GM23248 (cell line): ENCODE measurements at regions not wholly inside any gene's neighbourhood (a gene's known extent, or its start where the extent isn't known, plus 50 kb on each side); places are given as distances from the start of the nearest gene placed in this dataset.

ENCODE experiments used
- EZH2 ChIP-seq: fragments of 200-600 bp; sonication (generic); IDR thresholded peaks from 2 replicates; pipeline ENCODE4 v1.6.1; 2018; ENCODE audit warnings: antibody characterized with exemption, mild to moderate bottlenecking; ENCODE audit not compliant: insufficient read depth, poor library complexity, severe bottlenecking
- EZH2phosphoT487 ChIP-seq: fragments of 200-600 bp; sonication (generic); IDR thresholded peaks from 2 replicates; pipeline ENCODE4 v1.6.1; 2018; ENCODE audit warnings: antibody characterized with exemption, moderate library complexity, mild to moderate bottlenecking, low read depth; ENCODE audit not compliant: insufficient read depth

- no peak for TF ChIP-seq EZH2phosphoT487
- no peak for TF ChIP-seq EZH2
Measured at GRCh38 chr5:173809014-173809413, 79.1 kb upstream of the CPEB4 start.
